GM12874 (cell line): ENCODE measurements at regions not wholly inside any gene's neighbourhood (a gene's known extent, or its start where the extent isn't known, plus 50 kb on each side); places are given as distances from the start of the nearest gene placed in this dataset.

ENCODE experiments used
- CTCF ChIP-seq: IDR thresholded peaks from 2 replicates; pipeline ENCODE4 v1.5.1; 2011; ENCODE audit warnings: low read depth, mild to moderate bottlenecking, control low read depth, low read length, moderate library complexity; ENCODE audit not compliant: insufficient read depth

GRCh38 chr14:22479132-22479531 is 109.9 kb downstream of the DAD1 start:
- no peak for TF ChIP-seq CTCF

GRCh38 chr14:22478670-22479069 is 110.4 kb downstream of the DAD1 start:
- TF ChIP-seq CTCF = no peak

DNA sequence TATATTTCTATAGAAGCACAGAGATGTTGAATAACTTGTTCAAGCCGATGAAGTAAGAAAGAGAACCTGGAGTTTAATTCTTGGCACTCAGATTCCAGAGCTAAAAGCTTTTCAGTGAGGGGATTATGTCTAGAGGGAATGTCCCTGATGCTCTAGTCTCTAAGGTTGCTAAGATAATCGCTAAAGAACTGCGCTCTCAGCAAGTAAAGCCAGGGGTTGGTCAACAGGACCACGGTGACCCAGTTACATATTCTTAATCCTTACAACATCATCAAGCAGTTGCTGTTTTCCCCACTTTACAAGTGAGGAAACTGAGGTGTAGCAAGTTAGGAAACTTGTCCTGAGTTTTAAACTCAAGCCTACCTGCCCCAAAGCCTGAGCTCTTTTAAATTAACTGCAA is 110.8 kb downstream of the DAD1 start:
- no peak for TF ChIP-seq CTCF

- TF ChIP-seq CTCF = no peak
Observed at GRCh38 chr14:22477569-22478194, 111.3 kb downstream of the DAD1 start.

- no peak for TF ChIP-seq CTCF
Observed at GRCh38 chr14:22476887-22477286, 112.1 kb downstream of the DAD1 start.

DNA sequence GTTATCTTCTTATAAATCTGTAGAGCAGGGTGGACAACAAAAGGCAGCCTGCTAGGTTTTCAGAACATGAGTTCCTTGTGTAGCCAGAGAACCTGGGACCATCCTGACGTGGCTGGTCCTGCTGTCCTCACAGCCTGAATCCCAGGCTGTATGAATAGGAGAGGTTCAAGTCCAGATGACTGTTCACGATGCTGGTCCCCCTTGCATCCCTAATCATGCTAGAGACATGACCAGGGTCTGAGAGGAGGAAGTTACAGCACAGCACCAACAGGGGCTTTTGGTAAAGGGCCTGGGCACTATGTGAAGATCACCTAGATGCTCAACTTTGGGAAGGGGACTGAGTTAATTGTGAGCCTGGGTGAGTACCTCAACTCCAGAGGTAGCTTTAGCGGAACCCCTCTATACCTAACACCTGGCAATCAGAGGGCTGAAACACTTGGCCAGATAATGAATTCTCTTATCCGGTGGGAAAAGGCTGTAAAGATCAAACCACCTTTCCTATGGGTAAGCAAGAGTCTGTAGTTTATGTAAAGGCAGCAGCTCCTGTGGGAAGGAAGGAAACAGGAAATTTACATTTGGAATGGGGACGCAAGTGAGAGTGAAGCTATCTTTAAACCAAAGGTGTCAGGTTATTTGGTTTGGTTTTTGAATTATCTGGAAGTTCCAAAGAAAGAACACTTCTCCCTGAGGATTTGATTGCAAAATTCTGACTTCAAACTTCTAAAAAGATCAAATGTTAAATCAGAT is 112.8 kb downstream of the DAD1 start:
- no peak for TF ChIP-seq CTCF

DNA sequence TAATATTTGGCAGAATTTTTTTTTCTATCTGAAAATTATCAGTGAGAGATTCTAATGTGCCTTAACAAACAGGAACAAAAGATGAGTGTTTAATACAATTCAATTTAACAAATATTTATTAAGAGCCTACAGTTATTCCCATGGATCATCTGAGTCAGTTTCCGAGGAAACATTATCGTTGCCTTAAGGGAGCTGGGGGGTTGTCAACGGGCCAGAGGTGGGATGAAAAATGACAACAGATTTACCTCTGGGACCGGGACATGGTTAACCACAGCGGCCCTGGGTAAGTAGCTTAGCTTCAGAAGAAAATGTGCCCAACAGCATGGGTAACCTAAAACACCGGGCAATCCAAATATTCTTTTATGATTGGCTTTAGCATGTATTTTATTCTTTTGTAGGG is 113.6 kb downstream of the DAD1 start:
- no peak for TF ChIP-seq CTCF
